WTC11 (cell line): ENCODE measurements at regions not wholly inside any gene's neighbourhood (a gene's known extent, or its start where the extent isn't known, plus 50 kb on each side); places are given as distances from the start of the nearest gene placed in this dataset.

Experiments
- ATAC-seq: fragments of 200-7000 bp; cut with Tn5 transposase; 2 replicates; pipeline ENCODE4 v1.10.0; 2021; ENCODE audit warnings: mild to moderate bottlenecking, moderate library complexity
- CTCF ChIA-PET: fragments of 300-600 bp; sonication (Branson Sonifier 250); formaldehyde crosslinking; loops from one replicate; lab custom pipeline; 2021; ENCODE audit warnings: antibody characterized with exemption; lab: Charles Lee
- POLR2A ChIA-PET: fragments of 350-600 bp; sonication (Branson Sonifier 250); formaldehyde crosslinking; loops from one replicate; lab custom pipeline; 2021; ENCODE audit warnings: antibody characterized with exemption; lab: Charles Lee
- DNase-seq: peaks from one replicate; pipeline ENCODE4 v3.0.0; 2021; ENCODE audit warnings: low spot score
- H3K27ac Mint-ChIP-seq: 2 replicates; pipeline ENCODE4 v1.8.0; 2021; ENCODE audit warnings: mixed read lengths
- H3K27me3 Mint-ChIP-seq: 2 replicates; pipeline ENCODE4 v1.8.0; 2021; ENCODE audit warnings: low read depth, mild to moderate bottlenecking, moderate library complexity, mixed read lengths
- H3K36me3 Mint-ChIP-seq: 2 replicates; pipeline ENCODE4 v1.8.0; 2021; ENCODE audit warnings: mixed read lengths
- H3K4me1 Mint-ChIP-seq: 2 replicates; pipeline ENCODE4 v1.8.0; 2022; ENCODE audit warnings: mixed read lengths
- H3K4me3 Mint-ChIP-seq: 2 replicates; pipeline ENCODE4 v1.8.0; 2021; ENCODE audit warnings: mild to moderate bottlenecking, moderate library complexity, mixed read lengths
- H3K9me3 Mint-ChIP-seq: 2 replicates; pipeline ENCODE4 v1.8.0; 2021; ENCODE audit warnings: mixed read lengths
- ATF2 ChIP-seq: sonication (generic); formaldehyde crosslinking; IDR thresholded peaks from 2 replicates; pipeline ENCODE4 v1.8.1; 2022; ENCODE audit warnings: low read depth, missing genetic modification reagents, borderline replicate concordance
- ESRRA ChIP-seq: sonication (generic); formaldehyde crosslinking; IDR thresholded peaks from 2 replicates; pipeline ENCODE4 v1.8.1; 2022; ENCODE audit warnings: mild to moderate bottlenecking, missing genetic modification reagents, borderline replicate concordance
- FOXK1 ChIP-seq: sonication (generic); formaldehyde crosslinking; IDR thresholded peaks from 2 replicates; pipeline ENCODE4 v1.8.0; 2022; ENCODE audit warnings: mild to moderate bottlenecking, moderate library complexity, missing genetic modification reagents
- FOXP1 ChIP-seq: sonication (generic); formaldehyde crosslinking; IDR thresholded peaks from 2 replicates; pipeline ENCODE4 v1.8.0; 2022; ENCODE audit warnings: missing genetic modification reagents, mild to moderate bottlenecking, moderate library complexity, borderline replicate concordance
- KAT7 ChIP-seq: sonication (generic); formaldehyde crosslinking; IDR thresholded peaks from 2 replicates; pipeline ENCODE4 v1.8.1; 2023; ENCODE audit warnings: missing genetic modification reagents, mild to moderate bottlenecking, borderline replicate concordance
- NFE2L1 ChIP-seq: sonication (generic); formaldehyde crosslinking; IDR thresholded peaks from 2 replicates; pipeline ENCODE4 v1.8.1; 2023; ENCODE audit warnings: missing genetic modification reagents
- NR1H2 ChIP-seq: sonication (generic); formaldehyde crosslinking; IDR thresholded peaks from 2 replicates; pipeline ENCODE4 v1.9.0; 2021; ENCODE audit warnings: mild to moderate bottlenecking, moderate library complexity, missing genetic modification reagents
- NR3C1 ChIP-seq: sonication (generic); formaldehyde crosslinking; conservative IDR thresholded peaks from 2 replicates; pipeline ENCODE4 v1.8.1; 2023; ENCODE audit warnings: low read depth, mild to moderate bottlenecking, missing genetic modification reagents
- SMAD3 ChIP-seq: sonication (generic); formaldehyde crosslinking; IDR thresholded peaks from 2 replicates; pipeline ENCODE4 v1.8.0; 2022; ENCODE audit warnings: missing genetic modification reagents, mild to moderate bottlenecking, borderline replicate concordance
- SOX15 ChIP-seq: fragments of 250-450 bp; sonication (Bioruptor Pico); IDR thresholded peaks from 2 replicates; pipeline ENCODE4 v1.9.0; 2021; ENCODE audit warnings: mild to moderate bottlenecking
- SP1 ChIP-seq: sonication (generic); formaldehyde crosslinking; conservative IDR thresholded peaks from 2 replicates; pipeline ENCODE4 v1.8.1; 2022; ENCODE audit warnings: missing genetic modification reagents
- TEAD1 ChIP-seq: sonication (generic); formaldehyde crosslinking; IDR thresholded peaks from 2 replicates; pipeline ENCODE4 v1.8.0; 2022; ENCODE audit warnings: mild to moderate bottlenecking, missing genetic modification reagents
- TEAD4 ChIP-seq: sonication (generic); formaldehyde crosslinking; IDR thresholded peaks from 2 replicates; pipeline ENCODE4 v1.8.0; 2022; ENCODE audit warnings: mild to moderate bottlenecking, missing genetic modification reagents
- ZNF219 ChIP-seq: sonication (generic); formaldehyde crosslinking; IDR thresholded peaks from 2 replicates; pipeline ENCODE4 v1.8.0; 2023; ENCODE audit warnings: missing genetic modification reagents, mild to moderate bottlenecking, borderline replicate concordance
- ZNF317 ChIP-seq: sonication (generic); formaldehyde crosslinking; IDR thresholded peaks from 2 replicates; pipeline ENCODE4 v1.8.1; 2023; ENCODE audit warnings: low read depth, mild to moderate bottlenecking, moderate library complexity, missing genetic modification reagents, borderline replicate concordance
- ZNF396 ChIP-seq: fragments of 250-450 bp; sonication (Bioruptor Pico); IDR thresholded peaks from 2 replicates; pipeline ENCODE4 v1.8.0; 2021; ENCODE audit warnings: mild to moderate bottlenecking, moderate library complexity, borderline replicate concordance
- ZNF416 ChIP-seq: fragments of 250-450 bp; sonication (Bioruptor Pico); IDR thresholded peaks from 2 replicates; pipeline ENCODE4 v1.9.0; 2021; ENCODE audit warnings: mild to moderate bottlenecking, inconsistent platforms
- ZNF425 ChIP-seq: fragments of 250-450 bp; sonication (Bioruptor Pico); conservative IDR thresholded peaks from 2 replicates; pipeline ENCODE4 v1.9.0; 2021; ENCODE audit warnings: mild to moderate bottlenecking
- ZNF671 ChIP-seq: fragments of 250-450 bp; sonication (Bioruptor Pico); IDR thresholded peaks from 2 replicates; pipeline ENCODE4 v1.8.0; 2021; ENCODE audit warnings: mild to moderate bottlenecking
- ZSCAN18 ChIP-seq: fragments of 250-450 bp; sonication (Bioruptor Pico); IDR thresholded peaks from 2 replicates; pipeline ENCODE4 v2.1.2; 2022; ENCODE audit warnings: mild to moderate bottlenecking, moderate library complexity
- TF ChIP-seq, protein P1 (sequence below): fragments of 250-450 bp; sonication (Bioruptor Pico); IDR thresholded peaks from 2 replicates; pipeline ENCODE4 v1.9.0; 2021; ENCODE audit warnings: mild to moderate bottlenecking
- TF ChIP-seq, protein P2 (sequence below): sonication (generic); formaldehyde crosslinking; IDR thresholded peaks from 2 replicates; pipeline ENCODE4 v1.8.1; 2023; ENCODE audit warnings: mild to moderate bottlenecking, moderate library complexity, missing genetic modification reagents
- TF ChIP-seq, protein P3 (sequence below): sonication (generic); formaldehyde crosslinking; IDR thresholded peaks from 2 replicates; pipeline ENCODE4 v1.8.0; 2022; ENCODE audit warnings: mild to moderate bottlenecking, missing genetic modification reagents
- TF ChIP-seq, protein P4 (sequence below): sonication (generic); formaldehyde crosslinking; conservative IDR thresholded peaks from 2 replicates; pipeline ENCODE4 v1.8.1; 2022; ENCODE audit warnings: mild to moderate bottlenecking, missing genetic modification reagents
- TF ChIP-seq, protein P5 (sequence below): fragments of 250-450 bp; sonication (Bioruptor Pico); IDR thresholded peaks from 2 replicates; pipeline ENCODE4 v1.9.0; 2021; ENCODE audit warnings: moderate library complexity, mild to moderate bottlenecking, inconsistent platforms, borderline replicate concordance

DNA sequence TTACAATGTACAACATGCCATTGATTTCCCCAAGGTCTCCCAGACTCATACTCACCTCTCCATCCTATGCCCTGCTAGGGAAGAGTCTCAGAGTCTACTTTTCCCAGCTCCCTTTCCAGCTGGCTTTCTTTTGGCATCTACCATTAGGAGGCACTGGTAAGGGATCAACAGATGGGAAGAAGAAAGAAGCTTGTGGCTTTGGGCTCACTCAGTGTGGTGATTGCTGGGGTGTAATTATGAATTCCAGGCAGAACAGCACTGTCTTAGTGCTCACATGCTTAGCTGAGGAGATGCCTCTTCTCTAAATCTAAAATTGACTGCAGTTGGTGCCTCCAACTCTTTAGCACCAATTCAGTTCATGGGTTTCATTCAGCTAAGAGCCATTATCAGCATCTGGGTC lies 330.0 kb downstream of the PSAT1 start:
- Mint-ChIP-seq H3K36me3 (no peaks in the 10 kb centered on the region), H3K4me1 (no peaks in the 10 kb centered on the region), H3K4me3 (no peak overlapping the region), H3K27ac (no peak overlapping the region), H3K9me3 (no peaks in the 10 kb centered on the region), H3K27me3 (no peaks in the 10 kb centered on the region)
- ChIA-PET CTCF (no interaction called here), POLR2A (no interaction called here)
- ATAC-seq (no peak), DNase-seq (no peak)
- TF ChIP-seq ZNF425 (CRISPR knock-in tag) (no peak), ZNF219 (CRISPR knock-in tag) (no peak), ATF2 (CRISPR knock-in tag) (no peak), ZNF671 (no peak), NR3C1 (CRISPR knock-in tag) (no peak), NFE2L1 (no peak), ZNF317 (CRISPR knock-in tag) (no peak), TEAD4 (CRISPR knock-in tag) (no peak), FOXK1 (CRISPR knock-in tag) (no peak)
- TF ChIP-seq, protein P1, sequence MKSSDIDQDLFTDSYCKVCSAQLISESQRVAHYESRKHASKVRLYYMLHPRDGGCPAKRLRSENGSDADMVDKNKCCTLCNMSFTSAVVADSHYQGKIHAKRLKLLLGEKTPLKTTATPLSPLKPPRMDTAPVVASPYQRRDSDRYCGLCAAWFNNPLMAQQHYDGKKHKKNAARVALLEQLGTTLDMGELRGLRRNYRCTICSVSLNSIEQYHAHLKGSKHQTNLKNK (CRISPR knock-in tag): no peak
- TF ChIP-seq, protein P2, sequence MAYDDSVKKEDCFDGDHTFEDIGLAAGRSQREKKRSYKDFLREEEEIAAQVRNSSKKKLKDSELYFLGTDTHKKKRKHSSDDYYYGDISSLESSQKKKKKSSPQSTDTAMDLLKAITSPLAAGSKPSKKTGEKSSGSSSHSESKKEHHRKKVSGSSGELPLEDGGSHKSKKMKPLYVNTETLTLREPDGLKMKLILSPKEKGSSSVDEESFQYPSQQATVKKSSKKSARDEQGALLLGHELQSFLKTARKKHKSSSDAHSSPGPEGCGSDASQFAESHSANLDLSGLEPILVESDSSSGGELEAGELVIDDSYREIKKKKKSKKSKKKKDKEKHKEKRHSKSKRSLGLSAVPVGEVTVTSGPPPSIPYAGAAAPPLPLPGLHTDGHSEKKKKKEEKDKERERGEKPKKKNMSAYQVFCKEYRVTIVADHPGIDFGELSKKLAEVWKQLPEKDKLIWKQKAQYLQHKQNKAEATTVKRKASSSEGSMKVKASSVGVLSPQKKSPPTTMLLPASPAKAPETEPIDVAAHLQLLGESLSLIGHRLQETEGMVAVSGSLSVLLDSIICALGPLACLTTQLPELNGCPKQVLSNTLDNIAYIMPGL (CRISPR knock-in tag): no peak

DNA sequence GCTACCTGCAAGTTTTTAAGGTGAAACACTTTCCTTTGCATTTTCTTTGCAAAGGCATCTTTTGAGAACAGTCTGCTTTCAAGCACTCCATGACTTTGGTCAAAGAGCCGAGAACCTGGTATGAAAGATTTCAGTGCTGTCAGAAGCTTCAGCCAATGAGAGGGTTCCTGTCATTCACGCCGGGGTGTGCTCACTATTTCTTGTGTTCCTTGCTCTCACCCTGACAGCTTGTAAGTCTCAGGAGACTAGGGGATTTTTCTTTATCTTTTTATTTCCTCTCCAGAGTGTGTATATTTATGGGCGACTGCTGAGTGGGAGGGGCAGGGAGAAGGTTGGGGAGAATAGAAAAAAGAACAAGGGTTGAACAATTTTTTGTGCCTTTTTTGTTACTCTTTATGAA lies 334.0 kb downstream of the PSAT1 start:
- TF ChIP-seq NFE2L1 (no peak), SP1 (no peak), TEAD1 (CRISPR knock-in tag) (no peak), KAT7 (CRISPR knock-in tag) (no peak), SOX15 (CRISPR knock-in tag) (no peak), ESRRA (CRISPR knock-in tag) (no peak)
- TF ChIP-seq, protein P3, sequence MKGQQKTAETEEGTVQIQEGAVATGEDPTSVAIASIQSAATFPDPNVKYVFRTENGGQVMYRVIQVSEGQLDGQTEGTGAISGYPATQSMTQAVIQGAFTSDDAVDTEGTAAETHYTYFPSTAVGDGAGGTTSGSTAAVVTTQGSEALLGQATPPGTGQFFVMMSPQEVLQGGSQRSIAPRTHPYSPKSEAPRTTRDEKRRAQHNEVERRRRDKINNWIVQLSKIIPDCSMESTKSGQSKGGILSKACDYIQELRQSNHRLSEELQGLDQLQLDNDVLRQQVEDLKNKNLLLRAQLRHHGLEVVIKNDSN (CRISPR knock-in tag): no peak
- Mint-ChIP-seq H3K36me3 (no peaks in the 10 kb centered on the region), H3K27me3 (no peaks in the 10 kb centered on the region), H3K9me3 (no peaks in the 10 kb centered on the region), H3K4me3 (no peak overlapping the region), H3K4me1 (no peaks in the 10 kb centered on the region), H3K27ac (no peak overlapping the region)
- no peak for ATAC-seq
- ChIA-PET POLR2A (no interaction called here), CTCF (no interaction called here)
- no peak for DNase-seq

DNA sequence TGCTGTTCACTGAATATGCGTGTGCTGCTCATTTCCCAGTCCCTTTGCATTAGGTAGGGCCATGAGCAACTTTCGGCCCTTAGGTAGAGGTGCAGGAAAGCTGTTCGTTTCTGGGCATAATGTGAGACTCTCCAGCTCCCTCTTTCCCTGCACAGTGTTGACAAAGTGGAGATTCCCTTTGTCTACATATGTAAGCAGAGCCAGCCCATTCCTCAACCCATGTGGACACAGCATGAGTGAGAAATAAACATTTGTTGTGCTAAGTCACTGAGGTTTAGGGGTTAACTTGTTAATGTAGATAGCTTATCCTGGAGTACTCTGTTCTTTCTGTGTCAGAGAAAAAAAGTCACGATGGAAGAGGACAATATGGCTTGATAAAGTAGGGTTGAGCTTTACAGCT lies 343.8 kb downstream of the PSAT1 start:
- CTCF ChIA-PET: no interaction called here
- no peaks in the 10 kb centered on the region for H3K27me3 Mint-ChIP-seq
- no peaks in the 10 kb centered on the region for H3K36me3 Mint-ChIP-seq
- no peak overlapping the region for H3K27ac Mint-ChIP-seq
- POLR2A ChIA-PET: no interaction called here
- DNase-seq (no peak), ATAC-seq (peak; percentile 71)
- H3K4me3 Mint-ChIP-seq: no peak overlapping the region
- H3K9me3 Mint-ChIP-seq: peaks cover 10% of the 10 kb centered on the region
- H3K4me1 Mint-ChIP-seq: peaks cover 18% of the 10 kb centered on the region
- TF ChIP-seq, protein P1 (CRISPR knock-in tag): no peak
- no peak for TF ChIP-seq ZNF416 (CRISPR knock-in tag)
- no peak for TF ChIP-seq SMAD3 (CRISPR knock-in tag)
- TF ChIP-seq, protein P4, sequence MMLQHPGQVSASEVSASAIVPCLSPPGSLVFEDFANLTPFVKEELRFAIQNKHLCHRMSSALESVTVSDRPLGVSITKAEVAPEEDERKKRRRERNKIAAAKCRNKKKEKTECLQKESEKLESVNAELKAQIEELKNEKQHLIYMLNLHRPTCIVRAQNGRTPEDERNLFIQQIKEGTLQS (CRISPR knock-in tag): no peak
- no peak for TF ChIP-seq ZNF396
- TF ChIP-seq SOX15 (CRISPR knock-in tag): no peak
- TF ChIP-seq NR1H2: no peak
- no peak for TF ChIP-seq FOXP1 (CRISPR knock-in tag)
- TF ChIP-seq, protein P5, sequence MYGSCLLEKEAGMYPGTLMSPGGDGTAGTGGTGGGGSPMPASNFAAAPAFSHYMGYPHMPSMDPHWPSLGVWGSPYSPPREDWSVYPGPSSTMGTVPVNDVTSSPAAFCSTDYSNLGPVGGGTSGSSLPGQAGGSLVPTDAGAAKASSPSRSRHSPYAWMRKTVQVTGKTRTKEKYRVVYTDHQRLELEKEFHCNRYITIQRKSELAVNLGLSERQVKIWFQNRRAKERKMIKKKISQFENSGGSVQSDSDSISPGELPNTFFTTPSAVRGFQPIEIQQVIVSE (CRISPR knock-in tag): no peak
- TF ChIP-seq ZSCAN18 (CRISPR knock-in tag): no peak
